DMS 273 treated with DMSO at 0.1 percent for 48 hours (cell line): ENCODE measurements at regions not wholly inside any gene's neighbourhood (a gene's known extent, or its start where the extent isn't known, plus 50 kb on each side); places are given as distances from the start of the nearest gene placed in this dataset.

Experiments
- DNase-seq: peaks from one replicate; lab custom pipeline; 2025; lab: John Stamatoyannopoulos, UW

DNA sequence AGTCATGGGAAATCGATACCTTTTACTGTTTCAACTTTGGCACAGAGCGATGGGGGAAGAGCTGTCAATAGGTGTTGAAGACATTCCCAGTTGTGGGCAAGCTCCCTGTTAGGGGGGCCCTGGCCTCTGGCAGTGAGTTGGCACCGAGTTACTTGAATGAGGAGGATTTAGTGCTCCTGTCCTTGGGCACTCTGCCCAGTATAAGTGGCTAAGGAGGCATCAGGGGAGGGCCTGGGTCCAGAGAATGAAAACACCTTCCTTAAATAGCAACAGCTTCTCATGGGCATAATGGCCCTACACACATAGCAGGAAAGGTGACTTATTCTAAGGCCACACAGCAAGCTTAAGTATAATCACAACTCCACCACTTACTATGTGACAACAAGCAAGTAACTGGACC is 664.4 kb downstream of the PTPRU start:
- DNase-seq, result no peak

DNA sequence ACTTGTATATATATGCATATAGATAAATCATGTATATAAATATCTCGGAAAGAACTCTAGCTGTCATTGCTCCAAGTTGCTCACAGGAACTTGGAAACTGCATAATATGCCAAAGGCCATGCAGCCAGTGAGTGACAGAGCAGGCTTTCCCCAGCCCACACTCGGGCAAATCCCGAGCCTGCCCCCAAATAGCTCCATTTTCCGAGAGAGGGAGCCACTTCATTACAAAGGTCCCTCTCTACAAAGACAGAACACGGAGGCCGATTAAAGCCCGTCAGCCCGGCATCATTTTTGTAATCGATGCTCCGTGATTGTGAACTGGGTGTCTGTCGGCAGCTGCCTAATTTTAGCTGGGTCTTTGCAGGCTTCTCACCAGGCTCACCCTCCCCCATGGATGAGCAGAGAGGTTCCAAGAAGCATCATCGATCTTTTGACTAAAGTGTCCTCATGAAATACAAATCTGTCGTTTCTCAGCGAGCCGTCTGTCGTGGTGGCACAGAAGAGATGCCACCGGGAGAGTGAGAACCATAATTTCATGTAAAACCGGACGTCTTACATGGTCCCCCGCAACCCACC is 663.9 kb downstream of the PTPRU start:
- no peak for DNase-seq

DNA sequence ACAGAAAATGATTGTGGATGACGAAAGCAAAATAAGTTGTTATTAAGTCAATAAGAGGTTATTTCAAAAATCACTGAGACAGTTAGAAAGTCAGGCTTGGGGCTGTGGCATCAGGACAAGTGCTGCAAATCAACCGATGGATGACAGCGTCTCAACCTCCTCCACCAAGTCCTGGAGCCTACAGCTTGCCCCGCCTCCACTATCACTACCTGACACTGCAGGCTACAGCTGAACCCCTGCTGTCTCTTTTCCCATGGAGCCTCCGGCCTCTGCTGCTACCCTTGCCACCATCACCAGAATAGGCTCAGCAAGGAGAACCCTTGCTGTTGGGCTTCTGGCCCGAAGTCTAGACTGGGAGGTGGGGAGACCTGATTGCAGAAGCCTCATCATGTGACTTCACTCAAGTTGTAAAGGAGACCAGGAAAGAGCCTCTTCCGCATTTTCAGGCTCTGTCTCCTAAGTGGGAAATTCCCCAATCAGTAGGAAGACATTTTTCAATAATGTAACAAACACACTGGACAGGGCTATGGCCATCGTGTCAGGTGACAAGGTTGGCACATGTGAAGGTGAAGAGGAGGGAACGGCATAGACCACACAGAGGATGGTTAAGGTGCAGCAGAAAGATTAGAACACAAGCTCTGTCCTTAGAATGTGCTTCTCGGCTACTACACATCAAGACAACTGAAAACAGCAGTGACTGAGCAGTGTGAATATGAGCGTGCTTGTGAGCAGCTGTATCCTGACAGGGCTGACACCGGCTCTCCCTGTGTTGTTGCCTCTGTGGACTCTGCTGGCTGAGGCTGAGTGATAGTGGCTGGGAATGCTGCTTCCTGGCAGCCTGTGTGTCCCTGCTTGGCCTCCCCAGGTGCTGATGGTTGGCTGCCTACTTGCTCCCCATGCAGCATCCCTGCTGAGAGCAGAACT is 660.7 kb downstream of the PTPRU start:
- no peak for DNase-seq

GRCh38 chr1:29896300-29896699 is 660.0 kb downstream of the PTPRU start:
- DNase-seq, result no peak

DNA sequence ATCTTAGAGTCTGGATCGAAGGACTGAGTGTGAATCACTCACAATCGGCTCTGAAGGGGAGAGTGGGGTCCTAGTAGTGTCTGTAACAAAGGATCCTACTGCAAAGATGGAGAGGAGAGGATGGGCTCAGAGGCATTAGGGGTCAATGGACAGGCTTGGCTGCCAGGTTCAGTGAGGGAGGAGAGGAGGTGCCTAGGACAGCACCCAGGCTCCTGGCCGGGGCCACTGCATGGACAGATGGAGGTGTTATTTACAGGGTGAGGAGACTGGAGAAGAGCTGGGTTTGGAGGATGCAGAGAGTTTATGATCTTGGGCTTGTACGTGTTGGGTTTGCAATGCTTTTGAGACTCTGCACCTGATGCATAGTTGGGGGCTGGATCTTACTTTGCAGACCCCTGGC is 658.9 kb downstream of the PTPRU start:
- no peak for DNase-seq

- DNase-seq, result no peak
Measured at GRCh38 chr1:29894311-29894710, 658.0 kb downstream of the PTPRU start.

DNA sequence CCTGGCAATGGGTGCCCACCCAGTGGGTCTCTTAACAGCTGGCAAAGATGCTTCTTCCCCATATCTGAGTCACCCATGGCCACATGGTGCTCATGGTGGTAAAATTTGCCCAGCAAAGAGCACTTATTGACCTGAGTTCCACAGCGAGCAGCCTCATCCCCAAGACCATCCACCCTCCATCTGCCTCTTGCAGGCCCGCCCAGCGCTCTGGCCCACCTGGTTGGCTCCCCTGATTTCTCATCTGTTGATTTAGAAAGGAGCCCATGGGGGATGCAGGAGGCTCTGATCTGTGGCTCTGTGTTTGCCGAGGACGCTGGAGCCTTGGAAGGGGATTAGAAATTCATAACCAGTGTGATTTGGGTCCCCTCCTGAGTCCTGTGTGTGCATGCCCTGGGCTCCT is 657.5 kb downstream of the PTPRU start:
- DNase-seq, result no peak

- no peak for DNase-seq
Measured at GRCh38 chr1:29893046-29893723, 656.9 kb downstream of the PTPRU start.

DNA sequence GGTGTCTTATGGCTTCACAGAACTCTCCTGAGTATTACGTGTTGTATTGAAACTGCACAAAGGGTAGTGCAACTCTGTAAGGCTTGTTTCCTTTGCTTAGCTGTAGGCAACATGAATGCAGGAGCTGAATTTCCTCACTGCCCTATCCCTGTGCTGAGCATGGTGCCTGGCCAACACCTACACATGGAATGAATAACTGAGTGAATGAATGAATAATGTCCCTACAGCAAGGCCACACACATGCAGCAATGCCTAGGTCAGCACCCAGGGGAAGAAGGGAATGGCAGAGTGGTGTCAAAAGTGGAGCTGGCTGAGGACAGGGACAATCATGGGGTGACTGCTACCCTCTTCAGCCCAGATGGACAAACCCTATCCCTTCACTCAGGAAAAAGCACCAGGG is 655.9 kb downstream of the PTPRU start:
- DNase-seq, result no peak

GRCh38 chr1:29890201-29890959 is 654.1 kb downstream of the PTPRU start:
- DNase-seq, result no peak

DNA sequence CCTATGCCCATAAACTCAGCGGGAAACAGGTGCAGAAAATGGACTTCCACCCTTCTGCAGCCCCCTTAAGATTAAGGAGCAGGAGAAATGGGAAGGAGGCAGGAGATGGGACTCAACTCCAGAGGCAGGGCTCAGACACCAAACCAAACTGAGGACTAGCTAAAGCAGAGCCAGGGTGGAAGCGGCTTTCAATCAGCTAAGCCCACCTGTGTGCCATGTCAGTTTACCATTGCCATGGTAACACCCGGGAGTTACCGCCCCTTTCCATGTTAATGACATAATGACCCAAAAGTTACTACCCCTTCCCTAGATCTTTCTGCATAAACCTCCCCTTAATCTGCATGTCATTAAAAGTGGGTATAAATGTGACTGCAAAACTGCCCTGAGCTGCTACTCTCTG is 653.5 kb downstream of the PTPRU start:
- no peak for DNase-seq

DNA sequence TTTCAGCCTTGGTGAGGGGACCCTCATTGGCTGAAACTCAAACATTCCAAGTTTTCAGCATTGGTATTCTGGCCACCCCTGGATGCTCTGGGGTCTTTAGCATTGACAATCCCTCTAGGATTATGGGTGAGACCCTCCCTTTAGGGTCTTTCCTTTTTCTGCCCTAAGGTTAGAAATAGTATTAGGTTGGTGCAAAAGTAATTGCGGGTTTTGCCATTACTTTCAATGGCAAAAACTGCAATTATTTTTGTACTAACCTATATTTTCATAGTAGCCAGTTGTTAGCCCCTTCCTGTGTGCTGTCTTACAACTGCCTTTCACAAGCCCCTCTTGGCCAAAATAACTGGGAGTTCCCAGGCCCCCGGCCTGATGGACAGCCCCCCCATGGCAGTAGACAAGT is 648.4 kb downstream of the PTPRU start:
- DNase-seq, result no peak

DNA sequence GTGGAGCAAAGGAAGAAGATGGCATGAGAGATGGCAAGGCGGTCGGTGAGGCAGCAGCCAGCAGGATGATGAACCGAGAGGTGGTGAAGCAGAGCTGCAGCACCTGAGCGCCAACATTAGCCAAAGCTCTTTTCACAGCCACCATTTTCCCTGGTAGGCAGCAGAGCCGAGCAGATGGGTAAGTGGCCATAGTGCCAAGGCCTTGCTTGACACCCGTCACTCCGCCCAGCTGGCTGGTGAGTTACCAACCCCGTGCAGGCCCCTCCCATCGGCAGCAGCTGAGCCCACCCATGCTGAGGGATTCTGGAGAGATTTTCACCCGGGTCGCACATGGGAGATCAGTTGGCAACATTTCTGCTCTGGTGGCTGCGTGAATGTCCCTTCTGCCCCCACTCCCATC is 647.7 kb downstream of the PTPRU start:
- DNase-seq, result no peak

GRCh38 chr1:29883411-29883832 is 647.1 kb downstream of the PTPRU start:
- no peak for DNase-seq

- no peak for DNase-seq
Measured at GRCh38 chr1:29880556-29880955, 644.2 kb downstream of the PTPRU start.

GRCh38 chr1:29879217-29879616 is 642.9 kb downstream of the PTPRU start:
- no peak for DNase-seq

DNA sequence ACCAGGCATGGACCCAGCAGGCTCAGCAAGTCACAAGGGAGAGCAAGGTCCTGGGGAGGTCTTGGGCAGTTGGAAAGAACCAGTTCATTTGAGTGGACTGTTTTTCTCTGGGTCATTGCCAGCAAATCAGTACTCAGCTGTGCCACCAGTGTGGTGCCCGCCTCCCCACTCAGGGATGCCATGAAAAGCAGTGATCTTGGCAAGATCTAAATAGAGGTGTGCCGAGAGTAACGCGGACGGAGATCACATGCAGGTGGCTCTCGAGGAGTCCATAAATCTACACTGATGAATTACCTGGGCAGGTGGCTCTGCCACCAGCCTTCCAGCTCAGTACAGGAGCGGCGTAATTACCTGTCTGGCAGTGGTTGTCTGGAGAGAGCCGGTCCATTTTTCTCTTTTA is 642.2 kb downstream of the PTPRU start:
- DNase-seq, result no peak

- no peak for DNase-seq
Measured at GRCh38 chr1:29876902-29877301, 640.6 kb downstream of the PTPRU start.

GRCh38 chr1:29876441-29876840 is 640.1 kb downstream of the PTPRU start:
- no peak for DNase-seq

DNA sequence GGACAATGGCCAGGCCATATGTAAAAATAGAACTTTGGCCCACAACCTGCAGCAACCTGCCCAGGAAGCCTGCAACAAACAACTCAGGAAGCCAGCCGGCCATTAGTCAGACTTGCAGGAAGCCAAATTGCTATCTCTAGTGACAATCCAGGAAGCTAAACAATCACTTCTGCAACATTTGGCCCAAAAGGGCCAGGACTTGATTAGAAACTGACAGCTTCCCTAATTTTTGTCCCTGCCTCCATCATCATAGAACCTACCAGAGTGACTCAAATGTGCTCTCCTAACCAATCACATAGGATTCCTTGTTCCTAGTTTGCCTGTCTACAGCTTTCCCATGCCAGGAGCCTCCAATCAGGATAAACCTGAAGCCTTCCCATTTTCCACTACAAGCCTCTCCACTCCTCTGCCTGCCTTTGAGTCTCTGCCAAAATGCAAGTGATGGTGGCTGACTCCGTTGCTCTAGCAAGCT is 639.3 kb downstream of the PTPRU start:
- DNase-seq, result peak; percentile 62

- DNase-seq, result no peak
Measured at GRCh38 chr1:29870621-29871020, 634.3 kb downstream of the PTPRU start.

DNA sequence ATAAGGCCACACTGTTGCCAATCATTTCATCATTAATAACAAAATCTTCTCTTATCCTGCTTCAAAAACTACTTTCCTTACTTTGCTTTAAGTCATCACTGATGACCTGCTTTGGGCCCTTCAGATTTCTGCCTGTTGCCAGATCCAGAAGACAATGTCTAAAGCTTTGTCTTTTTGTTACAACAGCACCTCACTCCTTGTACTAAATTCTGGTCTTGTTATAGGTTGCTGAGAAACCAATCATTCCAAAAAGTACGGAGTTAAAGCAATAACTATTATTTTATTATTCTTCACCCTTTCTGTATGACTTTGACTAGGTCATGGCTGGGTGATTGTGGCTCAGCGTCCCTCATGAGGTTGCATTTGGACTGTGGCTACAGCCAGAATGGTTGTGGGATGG is 633.5 kb downstream of the PTPRU start:
- DNase-seq, result no peak
